Caco-2 (cell line): ENCODE measurements at regions not wholly inside any gene's neighbourhood (a gene's known extent, or its start where the extent isn't known, plus 50 kb on each side); places are given as distances from the start of the nearest gene placed in this dataset.

Experiments used
- BruUV-seq: library from RNA; stranded (reverse); fragments of 400-500 nt; replicated peaks from 2 replicates; lab custom pipeline; 2021; lab: Mats Ljungman, UMichigan
- CTCF ChIA-PET: fragments of 300-600 bp; sonication (Branson Sonifier 250); formaldehyde crosslinking; loops from one replicate; lab custom pipeline; 2022; ENCODE audit warnings: antibody characterized with exemption; lab: Charles Lee
- POLR2A ChIA-PET: fragments of 300-600 bp; sonication (Branson Sonifier 250); formaldehyde crosslinking; loops from one replicate; lab custom pipeline; 2022; ENCODE audit warnings: antibody characterized with exemption; lab: Charles Lee
- DNase-seq, 2 experiments: peaks; one replicate each; pipeline versions ENCODE4 v3.0.0 to v3.0.0-alpha.2; 2020 to 2022
- H3K27me3 ChIP-seq: replicated peaks from 2 replicates; pipeline ENCODE4 v1.6.0; 2011; ENCODE audit warnings: low read length; ENCODE audit not compliant: control insufficient read depth, insufficient read depth
- H3K36me3 ChIP-seq: 2 replicates; pipeline ENCODE4 v1.5.1; 2011; ENCODE audit warnings: low read length; ENCODE audit not compliant: control insufficient read depth, insufficient read depth
- H3K4me1 ChIP-seq: fragments of 250-450 bp; sonication (Bioruptor Pico); 2 replicates; pipeline ENCODE4 v1.5.1; 2020; ENCODE audit warnings: mild to moderate bottlenecking
- H3K4me3 ChIP-seq: 2 replicates; pipeline ENCODE4 v1.5.1; 2011; ENCODE audit warnings: low read depth, mild to moderate bottlenecking, control low read depth, low read length
- H3K9me3 ChIP-seq: fragments of 250-450 bp; sonication (Bioruptor Pico); 2 replicates; pipeline ENCODE4 v1.5.1; 2020; ENCODE audit warnings: mild to moderate bottlenecking, moderate library complexity
- H3K27ac Mint-ChIP-seq: one replicate; pipeline ENCODE4 v1.8.0; 2022; ENCODE audit warnings: mixed read lengths; ENCODE audit not compliant: unreplicated experiment
- H3K27me3 Mint-ChIP-seq: one replicate; pipeline ENCODE4 v1.8.0; 2022; ENCODE audit warnings: mixed read lengths; ENCODE audit not compliant: insufficient read depth, unreplicated experiment
- H3K36me3 Mint-ChIP-seq: one replicate; pipeline ENCODE4 v1.8.0; 2022; ENCODE audit warnings: mild to moderate bottlenecking, mixed read lengths; ENCODE audit not compliant: insufficient read depth, unreplicated experiment
- H3K4me1 Mint-ChIP-seq: one replicate; pipeline ENCODE4 v1.8.0; 2022; ENCODE audit warnings: low read depth, mixed read lengths; ENCODE audit not compliant: unreplicated experiment
- H3K4me3 Mint-ChIP-seq: one replicate; pipeline ENCODE4 v1.8.0; 2022; ENCODE audit warnings: mild to moderate bottlenecking, moderate library complexity, mixed read lengths; ENCODE audit not compliant: unreplicated experiment
- H3K9me3 Mint-ChIP-seq: one replicate; pipeline ENCODE4 v1.8.0; 2022; ENCODE audit warnings: mixed read lengths; ENCODE audit not compliant: unreplicated experiment
- CTCF ChIP-seq, 2 experiments: fragments of 200-600 bp in 1 of 2; IDR thresholded peaks; 1 replicate in 1 of 2; 2 replicates in 1 of 2; pipeline versions ENCODE4 v1.5.1 to v1.8.0; 2011 to 2022; ENCODE audit warnings: antibody characterized with exemption in 1 of 2, control low read depth in 1 of 2, inconsistent platforms in 1 of 2, low read depth in 1 of 2, low read length in 1 of 2, mild to moderate bottlenecking in 1 of 2, moderate library complexity in 1 of 2; ENCODE audit not compliant: insufficient read depth in 1 of 2, severe bottlenecking in 1 of 2, unreplicated experiment in 1 of 2
- intact Hi-C: fragments of 100-400 bp; cut with micrococcal nuclease; formaldehyde crosslinking; loops from one replicate; pipeline ENCODE4 v1.10.0; 2022; ENCODE audit not compliant: unreplicated experiment

GRCh38 chr5:148735301-148735835 is 81.0 kb upstream of the HTR4 start:
- no peaks in the 10 kb centered on the region for H3K36me3 Mint-ChIP-seq
- no peak overlapping the region for H3K27ac Mint-ChIP-seq
- no peaks in the 10 kb centered on the region for H3K4me1 Mint-ChIP-seq
- no peaks in the 10 kb centered on the region for H3K9me3 Mint-ChIP-seq
- TF ChIP-seq CTCF (IDR thresholded peaks at IDR 0.05; ENCODE audit: insufficient read depth in 1 of 2, low read depth in 1 of 2, low read length in 1 of 2, severe bottlenecking in 1 of 2, unreplicated experiment in 1 of 2), result no peak
- Histone ChIP-seq H3K4me3 (no peak overlapping the region), H3K9me3 (no peaks in the 10 kb centered on the region), H3K36me3 (no peaks in the 10 kb centered on the region), H3K27me3 (no peaks in the 10 kb centered on the region), H3K4me1 (no peaks in the 10 kb centered on the region)
- no peak overlapping the region for H3K4me3 Mint-ChIP-seq
- no peak for DNase-seq
- no TSS peak for BruUV-seq
- H3K27me3 Mint-ChIP-seq, result peaks cover 16% of the 10 kb centered on the region
- ChIA-PET POLR2A (no interaction called here), CTCF (interaction anchor here (0.8 to 1.4 kb wide), 2 partner anchors 15 to 379 kb away, joined by 3 to 6 read pairs; no protein-coding TSS in a partner anchor)
- intact Hi-C loops, result no loop called here

- Mint-ChIP-seq H3K9me3 (no peaks in the 10 kb centered on the region), H3K4me3 (no peak overlapping the region), H3K27ac (no peak overlapping the region), H3K4me1 (no peaks in the 10 kb centered on the region), H3K36me3 (no peaks in the 10 kb centered on the region), H3K27me3 (peaks cover 8% of the 10 kb centered on the region)
- Histone ChIP-seq H3K4me1 (no peaks in the 10 kb centered on the region), H3K36me3 (no peaks in the 10 kb centered on the region), H3K9me3 (no peaks in the 10 kb centered on the region; the same call in 1 of the 2 replicates), H3K4me3 (no peak overlapping the region), H3K27me3 (no peaks in the 10 kb centered on the region)
- ChIA-PET POLR2A (no interaction called here), CTCF (interaction anchor here (1.5 to 2.2 kb wide), 3 partner anchors 8 to 376 kb away, joined by 8 to 16 read pairs (median 13); no protein-coding TSS in a partner anchor)
- no peak for TF ChIP-seq CTCF (IDR thresholded peaks at IDR 0.05; ENCODE audit: insufficient read depth in 1 of 2, low read depth in 1 of 2, low read length in 1 of 2, severe bottlenecking in 1 of 2, unreplicated experiment in 1 of 2)
- BruUV-seq, result no TSS peak
- intact Hi-C loops, result no loop called here
- DNase-seq, result no peak
Measured at GRCh38 chr5:148739023-148739422, 84.7 kb upstream of the HTR4 start.

GRCh38 chr5:148739524-148739923 is 85.2 kb upstream of the HTR4 start:
- no peak for DNase-seq
- BruUV-seq, result no TSS peak
- Mint-ChIP-seq H3K36me3 (no peaks in the 10 kb centered on the region), H3K27ac (no peak overlapping the region), H3K9me3 (no peaks in the 10 kb centered on the region), H3K4me3 (no peak overlapping the region), H3K27me3 (peaks cover 8% of the 10 kb centered on the region), H3K4me1 (no peaks in the 10 kb centered on the region)
- CTCF ChIA-PET, result interaction anchor here (0.7 to 2.2 kb wide), 4 partner anchors 9 to 375 kb away, joined by 3 to 16 read pairs (median 10); no protein-coding TSS in a partner anchor
- Histone ChIP-seq H3K27me3 (no peaks in the 10 kb centered on the region), H3K4me3 (no peak overlapping the region), H3K9me3 (no peaks in the 10 kb centered on the region; the same call in 1 of the 2 replicates), H3K4me1 (no peaks in the 10 kb centered on the region), H3K36me3 (no peaks in the 10 kb centered on the region)
- intact Hi-C loops, result no loop called here
- no peak for TF ChIP-seq CTCF (IDR thresholded peaks at IDR 0.05; ENCODE audit: insufficient read depth in 1 of 2, low read depth in 1 of 2, low read length in 1 of 2, severe bottlenecking in 1 of 2, unreplicated experiment in 1 of 2)
- POLR2A ChIA-PET, result no interaction called here
